Suprapubic skin (tissue), 4 donors: ENCODE measurements at regions not wholly inside any gene's neighbourhood (a gene's known extent, or its start where the extent isn't known, plus 50 kb on each side); places are given as distances from the start of the nearest gene placed in this dataset.

ENCODE experiments used
- DNase-seq, 2 donors: peaks; one replicate each; pipeline ENCODE4 v3.0.0-alpha.2; 2019; ENCODE audit warnings: low spot score in 2 of 2
- H3K27ac ChIP-seq: fragments of 200-600 bp; sonication (generic); one replicate; pipeline ENCODE4 v1.5.1; 2019
- H3K27me3 ChIP-seq: fragments of 200-600 bp; sonication (generic); one replicate; pipeline ENCODE4 v1.5.1; 2019
- H3K36me3 ChIP-seq: fragments of 200-600 bp; sonication (generic); one replicate; pipeline ENCODE4 v1.5.1; 2019
- H3K4me1 ChIP-seq: fragments of 200-600 bp; sonication (generic); one replicate; pipeline ENCODE4 v1.5.1; 2019
- H3K4me3 ChIP-seq: fragments of 200-600 bp; sonication (generic); one replicate; pipeline ENCODE4 v1.5.1; 2019; ENCODE audit warnings: mild to moderate bottlenecking
- H3K9me3 ChIP-seq: fragments of 200-600 bp; sonication (generic); one replicate; pipeline ENCODE4 v1.5.1; 2019
- EP300 ChIP-seq: sonication (generic); formaldehyde crosslinking; IDR thresholded peaks from one replicate; pipeline ENCODE4 v1.6.1; 2017; ENCODE audit warnings: antibody characterized with exemption
- POLR2A ChIP-seq, 2 donors: fragments of 450-650 bp; IDR thresholded peaks; one replicate each; pipeline ENCODE4 v1.6.1; 2017; ENCODE audit warnings: antibody characterized with exemption in 2 of 2, mild to moderate bottlenecking in 2 of 2, moderate library complexity in 2 of 2
- POLR2AphosphoS5 ChIP-seq, 3 donors: sonication (generic); formaldehyde crosslinking; IDR thresholded peaks; one replicate each; pipeline ENCODE4 v1.6.1; 2017; ENCODE audit warnings: antibody characterized with exemption in 3 of 3
- WGBS: methylation state at CpG from one replicate; pipeline ENCODE4 v1.1.5; 2018; 5-methylcytosine and 5-hydroxymethylcytosine counted together
- TF ChIP-seq, protein P1 (sequence below), 2 donors: fragments of 200-600 bp in 1 of 2; fragments of 450-650 bp in 1 of 2; sonication (generic) in 1 of 2; IDR thresholded peaks; one replicate each; pipeline ENCODE4 v1.5.1; 2016 to 2019; ENCODE audit warnings: antibody characterized with exemption in 2 of 2, mild to moderate bottlenecking in 1 of 2, moderate library complexity in 1 of 2

DNA sequence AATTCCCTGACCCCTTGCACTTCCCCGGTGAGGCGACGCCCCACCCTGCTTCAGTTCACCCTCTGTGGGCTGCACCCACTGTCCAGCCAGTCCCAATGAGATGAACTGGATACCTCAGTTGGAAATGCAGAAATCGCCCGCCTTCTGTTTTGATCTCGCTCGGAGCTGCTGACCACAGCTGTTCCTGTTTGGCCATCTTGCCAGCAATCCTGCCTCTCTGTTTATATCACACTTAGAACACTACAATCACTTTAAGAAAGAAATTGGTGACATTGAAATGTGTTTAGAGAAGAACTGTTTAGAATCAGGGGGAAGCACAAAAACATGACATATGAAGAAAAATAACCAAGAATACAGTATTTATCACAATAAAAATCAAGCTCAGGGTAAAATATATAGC is 127.5 kb upstream of the SUCLG2 start:
- no peaks in the 10 kb centered on the region for H3K36me3 ChIP-seq
- H3K27me3 ChIP-seq, result no peaks in the 10 kb centered on the region
- no peak for DNase-seq
- 92% methylated on average over 6 of the region's 7 CpGs for WGBS
- TF ChIP-seq POLR2A (IDR thresholded peaks at IDR 0.05) (no peak), POLR2AphosphoS5 (IDR thresholded peaks at IDR 0.05) (no peak), EP300 (no peak)
- TF ChIP-seq, protein P1, sequence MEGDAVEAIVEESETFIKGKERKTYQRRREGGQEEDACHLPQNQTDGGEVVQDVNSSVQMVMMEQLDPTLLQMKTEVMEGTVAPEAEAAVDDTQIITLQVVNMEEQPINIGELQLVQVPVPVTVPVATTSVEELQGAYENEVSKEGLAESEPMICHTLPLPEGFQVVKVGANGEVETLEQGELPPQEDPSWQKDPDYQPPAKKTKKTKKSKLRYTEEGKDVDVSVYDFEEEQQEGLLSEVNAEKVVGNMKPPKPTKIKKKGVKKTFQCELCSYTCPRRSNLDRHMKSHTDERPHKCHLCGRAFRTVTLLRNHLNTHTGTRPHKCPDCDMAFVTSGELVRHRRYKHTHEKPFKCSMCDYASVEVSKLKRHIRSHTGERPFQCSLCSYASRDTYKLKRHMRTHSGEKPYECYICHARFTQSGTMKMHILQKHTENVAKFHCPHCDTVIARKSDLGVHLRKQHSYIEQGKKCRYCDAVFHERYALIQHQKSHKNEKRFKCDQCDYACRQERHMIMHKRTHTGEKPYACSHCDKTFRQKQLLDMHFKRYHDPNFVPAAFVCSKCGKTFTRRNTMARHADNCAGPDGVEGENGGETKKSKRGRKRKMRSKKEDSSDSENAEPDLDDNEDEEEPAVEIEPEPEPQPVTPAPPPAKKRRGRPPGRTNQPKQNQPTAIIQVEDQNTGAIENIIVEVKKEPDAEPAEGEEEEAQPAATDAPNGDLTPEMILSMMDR (IDR thresholded peaks at IDR 0.05), result no peak
- no peak overlapping the region for H3K4me3 ChIP-seq
- no peak overlapping the region for H3K27ac ChIP-seq
- H3K4me1 ChIP-seq, result no peaks in the 10 kb centered on the region
- H3K9me3 ChIP-seq, result peaks cover 5% of the 10 kb centered on the region

DNA sequence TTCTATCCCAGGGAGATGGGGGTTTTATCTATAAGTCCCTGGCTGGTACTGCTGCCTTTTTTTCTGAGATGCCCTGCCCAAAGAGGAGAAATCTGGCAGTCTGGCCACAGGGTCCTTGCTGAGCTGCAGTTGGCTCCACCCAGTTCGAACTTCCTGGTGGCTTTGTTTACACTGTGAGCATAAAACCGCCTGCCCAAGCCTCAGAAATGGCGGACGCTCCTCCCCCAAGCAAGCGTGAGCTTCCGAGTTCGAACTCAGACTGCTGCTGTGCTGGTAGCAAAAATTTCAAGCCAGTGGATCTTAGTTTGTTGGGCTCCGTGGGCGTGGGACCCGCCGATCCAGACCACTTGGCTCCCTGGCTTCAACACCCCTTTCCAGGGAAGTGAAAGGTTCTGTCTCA is 126.8 kb upstream of the SUCLG2 start:
- H3K4me1 ChIP-seq, result no peaks in the 10 kb centered on the region
- peaks cover 9% of the 10 kb centered on the region for H3K9me3 ChIP-seq
- 94% methylated on average over 7 of the region's 11 CpGs for WGBS
- TF ChIP-seq, protein P1 (IDR thresholded peaks at IDR 0.05), result no peak
- TF ChIP-seq POLR2A (IDR thresholded peaks at IDR 0.05) (no peak), POLR2AphosphoS5 (IDR thresholded peaks at IDR 0.05) (no peak), EP300 (no peak)
- H3K27ac ChIP-seq, result no peak overlapping the region
- DNase-seq, result no peak
- no peak overlapping the region for H3K4me3 ChIP-seq
- H3K27me3 ChIP-seq, result no peaks in the 10 kb centered on the region
- H3K36me3 ChIP-seq, result no peaks in the 10 kb centered on the region

DNA sequence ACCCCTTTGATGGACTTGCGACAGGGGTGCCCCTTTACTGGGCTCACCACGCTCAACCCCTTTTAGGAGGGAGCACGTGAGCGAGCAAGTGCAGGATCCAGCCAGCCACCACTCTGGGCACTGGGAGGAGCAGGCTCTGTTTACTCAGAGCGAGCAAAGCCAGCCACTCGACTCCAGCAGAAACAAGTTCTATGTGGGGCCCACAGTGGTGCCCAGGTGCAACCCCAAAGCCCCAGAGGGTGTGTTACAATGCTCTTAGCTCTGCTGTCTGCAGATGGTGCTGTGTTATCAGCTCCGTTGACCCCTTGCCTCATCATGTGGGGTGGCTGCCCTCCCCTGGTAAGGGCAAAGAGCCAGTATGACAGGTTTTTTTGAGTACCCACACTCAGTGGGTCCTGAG is 120.3 kb upstream of the SUCLG2 start:
- Histone ChIP-seq H3K4me1 (no peaks in the 10 kb centered on the region), H3K27me3 (no peaks in the 10 kb centered on the region), H3K36me3 (no peaks in the 10 kb centered on the region), H3K9me3 (peaks cover 9% of the 10 kb centered on the region), H3K4me3 (no peak overlapping the region), H3K27ac (no peak overlapping the region)
- no peak for DNase-seq
- WGBS, result 93% methylated on average over 6 of the region's 7 CpGs
- TF ChIP-seq EP300, result no peak
- TF ChIP-seq, protein P1 (IDR thresholded peaks at IDR 0.05), result no peak
- TF ChIP-seq POLR2A (IDR thresholded peaks at IDR 0.05), result no peak
- no peak for TF ChIP-seq POLR2AphosphoS5 (IDR thresholded peaks at IDR 0.05)

DNA sequence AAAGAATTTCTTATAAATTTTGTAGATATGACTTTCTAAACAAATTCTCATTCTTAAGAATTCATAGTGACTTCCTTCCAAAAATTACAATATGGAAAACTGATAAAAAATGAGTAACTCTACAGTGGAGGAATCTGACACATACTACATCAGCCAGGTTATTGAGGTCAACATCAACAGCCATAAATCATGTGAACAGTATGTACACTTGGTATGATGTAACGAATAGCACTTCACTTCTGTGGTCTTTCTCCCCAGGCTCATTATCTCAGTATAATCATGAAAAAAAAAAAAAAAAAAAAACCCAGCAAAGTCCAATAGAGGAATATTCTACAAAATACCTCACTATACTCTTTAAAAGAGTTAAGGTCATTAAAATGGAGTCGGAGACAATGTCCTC is 111.2 kb upstream of the SUCLG2 start:
- H3K27me3 ChIP-seq, result no peaks in the 10 kb centered on the region
- WGBS, result 58% methylated on average over 2 of the region's 2 CpGs
- DNase-seq, result no peak
- TF ChIP-seq, protein P1 (IDR thresholded peaks at IDR 0.05), result no peak
- TF ChIP-seq POLR2A (IDR thresholded peaks at IDR 0.05) (no peak), POLR2AphosphoS5 (IDR thresholded peaks at IDR 0.05) (no peak), EP300 (no peak)
- no peak overlapping the region for H3K4me3 ChIP-seq
- H3K36me3 ChIP-seq, result no peaks in the 10 kb centered on the region
- peaks cover 14% of the 10 kb centered on the region for H3K9me3 ChIP-seq
- H3K4me1 ChIP-seq, result no peaks in the 10 kb centered on the region
- no peak overlapping the region for H3K27ac ChIP-seq

DNA sequence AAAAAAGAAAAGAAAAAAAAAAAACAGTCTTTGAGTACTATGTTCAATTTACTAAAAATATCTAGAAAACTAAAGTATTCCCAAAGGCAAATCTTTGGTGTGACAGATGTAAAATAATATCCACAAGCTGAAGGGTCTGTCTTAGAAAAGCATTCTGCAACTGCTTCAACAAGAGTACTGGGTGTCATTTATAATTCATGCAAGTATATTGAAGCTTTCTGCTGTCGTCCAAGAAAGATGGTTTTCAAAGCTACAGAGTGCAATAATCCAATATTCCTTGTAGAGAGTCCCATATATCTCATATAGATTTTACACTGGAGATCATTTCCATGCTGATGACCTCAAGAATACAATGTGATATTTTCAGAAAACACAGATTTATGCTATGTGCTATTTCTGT is 90.9 kb upstream of the SUCLG2 start:
- Histone ChIP-seq H3K9me3 (peaks cover 4% of the 10 kb centered on the region), H3K4me1 (no peaks in the 10 kb centered on the region), H3K27me3 (no peaks in the 10 kb centered on the region), H3K4me3 (no peak overlapping the region), H3K36me3 (no peaks in the 10 kb centered on the region), H3K27ac (no peak overlapping the region)
- TF ChIP-seq POLR2AphosphoS5 (IDR thresholded peaks at IDR 0.05), result no peak
- 65% methylated on average over 1 of the region's 1 CpG for WGBS
- DNase-seq, result no peak

DNA sequence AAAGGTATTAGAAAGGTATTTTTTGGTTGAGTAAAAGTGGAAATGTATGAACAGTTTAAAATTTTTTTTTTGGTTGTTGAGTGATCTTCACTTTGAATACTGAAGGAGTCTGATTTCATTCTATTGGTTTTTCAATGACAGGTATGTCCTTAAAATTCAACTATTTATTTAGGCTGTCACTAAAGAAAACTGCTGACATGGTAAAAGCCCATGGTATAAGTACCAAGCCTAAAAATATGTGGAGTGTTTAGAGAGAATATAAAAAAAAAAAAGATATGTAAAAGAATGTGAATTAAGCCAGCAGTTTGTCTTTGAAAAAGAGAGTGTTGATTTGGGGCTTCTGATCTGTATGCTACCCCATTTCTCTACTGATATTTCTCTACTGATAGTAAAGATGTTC is 90.3 kb upstream of the SUCLG2 start:
- DNase-seq, result no peak
- H3K4me1 ChIP-seq, result no peaks in the 10 kb centered on the region
- TF ChIP-seq, protein P1 (IDR thresholded peaks at IDR 0.05), result no peak
- TF ChIP-seq EP300 (no peak), POLR2A (IDR thresholded peaks at IDR 0.05) (no peak), POLR2AphosphoS5 (IDR thresholded peaks at IDR 0.05) (no peak)
- peaks cover 4% of the 10 kb centered on the region for H3K9me3 ChIP-seq
- H3K27me3 ChIP-seq, result no peaks in the 10 kb centered on the region
- H3K36me3 ChIP-seq, result no peaks in the 10 kb centered on the region
- H3K27ac ChIP-seq, result no peak overlapping the region
- no peak overlapping the region for H3K4me3 ChIP-seq
